ENCODE measurements at regions not wholly inside any gene's neighbourhood (a gene's known extent, or its start where the extent isn't known, plus 50 kb on each side); places are given as distances from the start of the nearest gene placed in this dataset.
"Not testable (repeated sequence)": the region's sequence is repeated elsewhere in the genome, so short reads cannot be mapped to it uniquely, and the experiment has no call there.

GRCh38 chr12:59396919-59397318, 198.9 kb upstream of the SLC16A7 start:
- Histone ChIP-seq H3K9me2 (ENCODE audit: insufficient read depth) (no peaks in the 10 kb centered on the region), H3K79me2 (ENCODE audit: low read depth) (no peaks in the 10 kb centered on the region), H3K4me2 (no peak overlapping the region), H3F3A (ENCODE audit: insufficient read depth, low read depth) (no peaks in the 10 kb centered on the region), H3K9me3 (ENCODE audit: insufficient read depth, low read depth) (no peaks in the 10 kb centered on the region), H3K4me1 (replicated peaks; ENCODE audit: insufficient read depth) (no peaks in the 10 kb centered on the region), H3K27me3 (ENCODE audit: insufficient read depth, low read depth) (no peaks in the 10 kb centered on the region), H2AFZ (no peak overlapping the region), H3K4me3 (no peak overlapping the region), H3K27ac (no peak overlapping the region), H3K36me3 (ENCODE audit: low read depth) (no peaks in the 10 kb centered on the region), H4K20me1 (ENCODE audit: insufficient read depth) (no peaks in the 10 kb centered on the region)
- ChIA-PET CTCF (no interaction called here), POLR2A (ENCODE audit: unreplicated experiment) (interaction anchor here (0.6 kb wide), 1 partner anchor 1673 kb away, joined by 4 read pairs; no protein-coding TSS in a partner anchor)
- no peak for DNase-seq
- intact Hi-C loops (cut with micrococcal nuclease; ENCODE audit: unreplicated experiment): no loop called here
- TF ChIP-seq CTCF (conservative IDR thresholded peaks at IDR 0.05) (no peak), EZH2 (IDR thresholded peaks at IDR 0.05; ENCODE audit: low read depth) (no peak)
- no TSS peak for BruUV-seq (replicated peaks)

- Histone ChIP-seq H3K9me2 (ENCODE audit: insufficient read depth) (no peaks in the 10 kb centered on the region), H4K20me1 (ENCODE audit: insufficient read depth) (no peaks in the 10 kb centered on the region), H3K27me3 (ENCODE audit: insufficient read depth, low read depth) (no peaks in the 10 kb centered on the region), H3K36me3 (ENCODE audit: low read depth) (no peaks in the 10 kb centered on the region), H2AFZ (no peak overlapping the region), H3F3A (ENCODE audit: insufficient read depth, low read depth) (no peaks in the 10 kb centered on the region), H3K4me3 (no peak overlapping the region), H3K9me3 (ENCODE audit: insufficient read depth, low read depth) (no peaks in the 10 kb centered on the region), H3K27ac (no peak overlapping the region), H3K4me1 (replicated peaks; ENCODE audit: insufficient read depth) (no peaks in the 10 kb centered on the region), H3K4me2 (no peak overlapping the region), H3K79me2 (ENCODE audit: low read depth) (no peaks in the 10 kb centered on the region)
- no peak for DNase-seq
- BruUV-seq (replicated peaks): no TSS peak
- no peak for TF ChIP-seq EZH2 (IDR thresholded peaks at IDR 0.05; ENCODE audit: low read depth)
- no peak for TF ChIP-seq CTCF (conservative IDR thresholded peaks at IDR 0.05)
- intact Hi-C loops (cut with micrococcal nuclease; ENCODE audit: unreplicated experiment): no loop called here
- CTCF ChIA-PET: no interaction called here
- POLR2A ChIA-PET (ENCODE audit: unreplicated experiment): no interaction called here
Measured at GRCh38 chr12:59396519-59396918, 199.3 kb upstream of the SLC16A7 start.

- BruUV-seq (replicated peaks); CTCF ChIA-PET: not testable (repeated sequence)
Measured at GRCh38 chr12:59395310-59395709, 200.5 kb upstream of the SLC16A7 start.

GRCh38 chr12:59393506-59393905, 202.3 kb upstream of the SLC16A7 start:
- H3K4me1 ChIP-seq (replicated peaks; ENCODE audit: insufficient read depth): no peaks in the 10 kb centered on the region
- H3K4me2 ChIP-seq: no peak overlapping the region
- no peaks in the 10 kb centered on the region for H3K9me2 ChIP-seq (ENCODE audit: insufficient read depth)
- H3F3A ChIP-seq (ENCODE audit: insufficient read depth, low read depth): no peaks in the 10 kb centered on the region
- POLR2A ChIA-PET (ENCODE audit: unreplicated experiment): no interaction called here
- no TSS peak for BruUV-seq (replicated peaks)
- CTCF ChIA-PET: no interaction called here
- H3K27ac ChIP-seq: no peak overlapping the region
- H3K4me3 ChIP-seq: no peak overlapping the region
- intact Hi-C loops (cut with micrococcal nuclease; ENCODE audit: unreplicated experiment): no loop called here
- no peaks in the 10 kb centered on the region for H3K36me3 ChIP-seq (ENCODE audit: low read depth)
- no peaks in the 10 kb centered on the region for H3K9me3 ChIP-seq (ENCODE audit: insufficient read depth, low read depth)
- H3K79me2 ChIP-seq (ENCODE audit: low read depth): no peaks in the 10 kb centered on the region
- H2AFZ ChIP-seq: no peak overlapping the region
- DNase-seq: no peak
- TF ChIP-seq CTCF (conservative IDR thresholded peaks at IDR 0.05) (no peak), EZH2 (IDR thresholded peaks at IDR 0.05; ENCODE audit: low read depth) (no peak)
- H4K20me1 ChIP-seq (ENCODE audit: insufficient read depth): no peaks in the 10 kb centered on the region
- no peaks in the 10 kb centered on the region for H3K27me3 ChIP-seq (ENCODE audit: insufficient read depth, low read depth)

More at GRCh38 chr12:59395310-59395709, 200.5 kb upstream of the SLC16A7 start:
- DNase-seq; H3K27ac ChIP-seq; H3K36me3 ChIP-seq (ENCODE audit: low read depth); H4K20me1 ChIP-seq (ENCODE audit: insufficient read depth); H3K27me3 ChIP-seq (ENCODE audit: insufficient read depth, low read depth); POLR2A ChIA-PET (ENCODE audit: unreplicated experiment); H3K4me2 ChIP-seq; intact Hi-C loops (cut with micrococcal nuclease; ENCODE audit: unreplicated experiment); H3K4me1 ChIP-seq (replicated peaks; ENCODE audit: insufficient read depth); H3K9me3 ChIP-seq (ENCODE audit: insufficient read depth, low read depth); H3K79me2 ChIP-seq (ENCODE audit: low read depth); H3K9me2 ChIP-seq (ENCODE audit: insufficient read depth); H3F3A ChIP-seq (ENCODE audit: insufficient read depth, low read depth); H3K4me3 ChIP-seq; H2AFZ ChIP-seq: not testable (repeated sequence)
